ENCODE measurements at regions not wholly inside any gene's neighbourhood (a gene's known extent, or its start where the extent isn't known, plus 50 kb on each side); places are given as distances from the start of the nearest gene placed in this dataset.

DNA sequence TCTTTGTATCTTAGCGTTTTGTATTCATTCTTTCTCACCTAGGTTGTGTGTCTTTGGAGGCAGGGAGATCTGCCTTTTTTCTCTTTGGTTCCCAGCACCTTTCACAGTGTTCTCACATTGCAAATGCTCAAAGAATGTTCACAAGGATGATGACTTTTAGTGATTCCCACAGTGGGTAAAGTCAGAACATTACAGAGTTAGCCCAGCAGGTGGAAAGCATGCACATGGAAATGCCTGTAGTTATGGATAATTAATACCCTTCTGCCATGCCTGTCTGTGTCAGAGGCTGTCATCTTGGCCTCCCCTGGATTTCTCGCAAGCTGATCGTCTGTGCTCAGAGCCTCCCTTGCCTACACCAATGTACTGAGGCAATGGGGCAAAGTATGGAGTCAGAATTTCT is 458.9 kb downstream of the LMO4 start:
- no peak for DNase-seq (ENCODE audit: low read depth, low spot score)
- Mint-ChIP-seq H3K27me3 (ENCODE audit: low read depth) (no peaks in the 10 kb centered on the region), H3K27ac (ENCODE audit: unreplicated experiment) (no peak overlapping the region), H3K4me3 (no peak overlapping the region), H3K4me1 (no peaks in the 10 kb centered on the region), H3K36me3 (ENCODE audit: low read depth) (no peaks in the 10 kb centered on the region), H3K9me3 (peaks cover 3% of the 10 kb centered on the region)
- TF ChIP-seq, protein P1, sequence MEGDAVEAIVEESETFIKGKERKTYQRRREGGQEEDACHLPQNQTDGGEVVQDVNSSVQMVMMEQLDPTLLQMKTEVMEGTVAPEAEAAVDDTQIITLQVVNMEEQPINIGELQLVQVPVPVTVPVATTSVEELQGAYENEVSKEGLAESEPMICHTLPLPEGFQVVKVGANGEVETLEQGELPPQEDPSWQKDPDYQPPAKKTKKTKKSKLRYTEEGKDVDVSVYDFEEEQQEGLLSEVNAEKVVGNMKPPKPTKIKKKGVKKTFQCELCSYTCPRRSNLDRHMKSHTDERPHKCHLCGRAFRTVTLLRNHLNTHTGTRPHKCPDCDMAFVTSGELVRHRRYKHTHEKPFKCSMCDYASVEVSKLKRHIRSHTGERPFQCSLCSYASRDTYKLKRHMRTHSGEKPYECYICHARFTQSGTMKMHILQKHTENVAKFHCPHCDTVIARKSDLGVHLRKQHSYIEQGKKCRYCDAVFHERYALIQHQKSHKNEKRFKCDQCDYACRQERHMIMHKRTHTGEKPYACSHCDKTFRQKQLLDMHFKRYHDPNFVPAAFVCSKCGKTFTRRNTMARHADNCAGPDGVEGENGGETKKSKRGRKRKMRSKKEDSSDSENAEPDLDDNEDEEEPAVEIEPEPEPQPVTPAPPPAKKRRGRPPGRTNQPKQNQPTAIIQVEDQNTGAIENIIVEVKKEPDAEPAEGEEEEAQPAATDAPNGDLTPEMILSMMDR (conservative IDR thresholded peaks at IDR 0.05) = no peak

DNA sequence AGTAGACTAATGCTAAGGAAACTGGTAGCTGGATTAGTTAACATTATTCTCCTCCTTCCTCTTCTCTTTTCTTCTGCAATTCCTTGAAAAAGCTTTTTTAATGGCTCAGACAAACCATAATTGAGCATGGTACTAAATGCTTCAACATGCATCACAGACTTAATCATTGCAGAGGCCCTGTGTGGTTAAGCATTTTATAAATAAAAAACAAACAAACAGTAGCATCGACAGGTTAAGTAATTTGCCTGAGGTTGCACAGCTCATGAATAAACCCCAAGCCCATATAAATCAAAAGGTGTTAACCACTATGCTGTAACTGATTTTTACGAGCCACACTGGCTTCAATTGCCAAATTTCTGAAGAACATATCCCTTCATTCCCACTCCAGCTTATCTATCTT is 462.1 kb downstream of the LMO4 start:
- Mint-ChIP-seq H3K36me3 (ENCODE audit: low read depth) (no peaks in the 10 kb centered on the region), H3K27ac (ENCODE audit: unreplicated experiment) (no peak overlapping the region), H3K4me3 (no peak overlapping the region), H3K9me3 (no peaks in the 10 kb centered on the region), H3K4me1 (no peaks in the 10 kb centered on the region), H3K27me3 (ENCODE audit: low read depth) (no peaks in the 10 kb centered on the region)
- no peak for DNase-seq (ENCODE audit: low read depth, low spot score)
- TF ChIP-seq, protein P1 (conservative IDR thresholded peaks at IDR 0.05) = no peak

DNA sequence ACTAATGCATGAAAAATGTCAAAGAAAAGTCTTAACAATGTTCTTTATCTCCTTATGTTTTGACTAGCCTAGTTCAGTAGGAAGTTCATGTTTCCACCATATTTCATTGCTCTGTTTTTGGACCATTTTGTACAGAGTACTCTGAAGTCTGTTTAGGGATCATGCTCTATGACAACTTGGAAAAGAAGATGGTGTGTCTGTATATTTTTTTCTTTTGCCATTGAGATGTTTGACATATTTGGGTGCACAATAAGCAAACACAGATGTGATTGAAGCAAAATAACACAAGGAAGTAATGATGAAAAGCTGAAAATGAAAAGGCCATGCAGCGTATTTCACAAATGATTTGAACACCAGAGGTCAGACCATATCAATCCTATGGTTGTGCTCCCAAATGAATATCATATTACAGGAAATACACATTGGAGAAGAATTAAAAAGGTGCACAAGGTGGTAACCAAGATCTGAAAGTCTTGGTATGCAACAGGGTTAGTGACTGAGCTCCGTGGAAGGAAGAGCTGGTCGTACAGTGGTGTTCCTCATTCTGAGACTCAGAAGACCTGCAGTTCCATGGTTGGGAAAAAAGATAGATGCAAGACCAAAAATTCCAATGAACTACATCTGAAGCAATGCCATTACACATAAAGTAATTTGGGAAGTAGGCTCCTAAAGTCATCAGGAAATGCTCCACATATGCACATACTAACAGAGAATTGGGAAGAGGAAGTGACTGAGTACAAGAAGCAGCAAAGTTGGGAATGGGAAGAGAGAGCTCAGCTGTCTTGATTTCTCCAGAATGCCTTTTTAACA is 463.5 kb downstream of the LMO4 start:
- Mint-ChIP-seq H3K9me3 (no peaks in the 10 kb centered on the region), H3K27me3 (ENCODE audit: low read depth) (no peaks in the 10 kb centered on the region), H3K36me3 (ENCODE audit: low read depth) (no peaks in the 10 kb centered on the region), H3K4me3 (no peak overlapping the region), H3K27ac (ENCODE audit: unreplicated experiment) (no peak overlapping the region), H3K4me1 (no peaks in the 10 kb centered on the region)
- DNase-seq (ENCODE audit: low read depth, low spot score) = no peak
- TF ChIP-seq, protein P1 (conservative IDR thresholded peaks at IDR 0.05) = no peak

DNA sequence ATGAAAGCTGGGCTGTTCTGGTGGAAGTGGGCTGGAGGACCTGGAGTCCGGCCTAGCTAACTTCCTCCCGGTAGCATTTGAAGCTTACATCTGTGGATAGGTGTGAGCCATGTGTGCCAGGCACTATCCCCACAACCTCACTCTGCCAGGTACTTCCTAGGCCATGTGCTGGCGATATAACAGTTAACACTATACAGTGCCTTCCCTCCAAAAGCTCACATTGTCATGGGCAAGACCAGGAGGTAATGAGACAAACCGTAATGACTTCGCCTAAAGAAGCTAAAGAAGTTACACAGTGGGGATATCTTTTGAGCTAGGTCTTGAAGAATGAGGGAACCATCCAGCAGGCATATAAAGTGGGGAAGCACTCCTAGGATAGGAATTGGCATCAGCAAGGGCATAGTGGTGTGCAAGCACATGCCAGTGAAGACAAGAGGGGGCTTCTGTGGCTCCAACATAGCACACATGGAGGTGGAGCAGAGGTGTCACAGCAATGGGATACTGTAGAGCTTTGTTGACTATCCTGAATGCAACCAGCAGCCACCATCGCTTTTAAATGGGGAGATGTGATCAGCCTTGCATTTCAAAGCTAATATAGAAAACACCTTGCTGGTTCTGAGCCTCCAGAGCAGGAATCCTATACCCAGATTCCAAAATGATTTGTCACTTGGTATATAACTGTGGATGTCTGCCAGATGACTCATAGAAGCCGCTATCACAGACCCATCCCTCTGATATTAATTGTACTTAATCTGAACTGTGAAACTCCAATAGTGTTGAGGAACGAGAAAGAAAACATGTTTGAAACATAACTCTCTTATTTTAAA is 466.3 kb downstream of the LMO4 start:
- H3K4me1 Mint-ChIP-seq = no peaks in the 10 kb centered on the region
- no peak overlapping the region for H3K27ac Mint-ChIP-seq (ENCODE audit: unreplicated experiment)
- no peaks in the 10 kb centered on the region for H3K9me3 Mint-ChIP-seq
- H3K27me3 Mint-ChIP-seq (ENCODE audit: low read depth) = no peaks in the 10 kb centered on the region
- H3K4me3 Mint-ChIP-seq = no peak overlapping the region
- H3K36me3 Mint-ChIP-seq (ENCODE audit: low read depth) = no peaks in the 10 kb centered on the region
- TF ChIP-seq, protein P1 (conservative IDR thresholded peaks at IDR 0.05) = no peak
- DNase-seq (ENCODE audit: low read depth, low spot score) = no peak

DNA sequence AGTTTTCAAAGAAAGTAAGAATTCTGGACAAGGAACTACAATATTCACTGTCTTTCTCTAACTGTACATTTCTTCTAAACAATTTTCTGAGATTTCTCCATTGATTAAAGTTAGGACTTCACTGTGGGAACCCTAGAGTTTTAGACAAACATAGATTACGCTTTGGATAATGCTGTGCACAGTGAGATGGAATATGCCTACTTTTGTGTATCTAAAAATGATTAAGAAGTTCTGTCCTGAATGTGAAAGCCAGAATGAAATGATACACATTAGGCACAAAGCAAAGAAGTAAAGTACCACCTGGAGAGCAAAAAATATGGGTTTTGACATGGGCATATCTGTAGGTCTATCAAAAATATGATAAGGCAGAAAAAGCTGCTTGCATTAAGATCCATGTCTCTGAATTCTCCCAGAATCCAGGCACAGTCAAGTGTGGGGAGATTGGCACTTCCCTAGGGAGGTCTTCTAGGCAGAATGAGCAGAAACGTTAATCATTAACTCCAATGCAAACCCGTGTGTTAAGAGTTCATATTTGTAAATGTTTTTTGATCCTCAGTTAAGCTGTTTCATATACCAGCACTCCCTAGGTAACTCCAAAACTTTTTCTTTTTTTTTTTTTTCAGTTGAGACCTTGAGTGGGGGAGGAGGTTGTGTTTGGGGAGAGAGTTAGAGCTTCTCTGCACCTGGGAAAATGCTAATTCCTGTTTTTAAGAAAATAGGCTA is 467.1 kb downstream of the LMO4 start:
- no peaks in the 10 kb centered on the region for H3K27me3 Mint-ChIP-seq (ENCODE audit: low read depth)
- DNase-seq (ENCODE audit: low read depth, low spot score) = no peak
- H3K4me1 Mint-ChIP-seq = no peaks in the 10 kb centered on the region
- TF ChIP-seq, protein P1 (conservative IDR thresholded peaks at IDR 0.05) = no peak
- H3K36me3 Mint-ChIP-seq (ENCODE audit: low read depth) = no peaks in the 10 kb centered on the region
- no peak overlapping the region for H3K4me3 Mint-ChIP-seq
- H3K9me3 Mint-ChIP-seq = no peaks in the 10 kb centered on the region
- H3K27ac Mint-ChIP-seq (ENCODE audit: unreplicated experiment) = no peak overlapping the region
